NCI-H2227 treated with DMSO at 0.1 percent for 48 hours (cell line): ENCODE measurements at regions not wholly inside any gene's neighbourhood (a gene's known extent, or its start where the extent isn't known, plus 50 kb on each side); places are given as distances from the start of the nearest gene placed in this dataset.
"Not testable (repeated sequence)": the region's sequence is repeated elsewhere in the genome, so short reads cannot be mapped to it uniquely, and the experiment has no call there.

Experiments
- DNase-seq: peaks from one replicate; lab custom pipeline; 2025; lab: John Stamatoyannopoulos, UW

- no peak for DNase-seq
Observed at GRCh38 chr3:4149296-4149695, 153.9 kb upstream of the SETMAR start.

GRCh38 chr3:4150816-4151215, 152.4 kb upstream of the SETMAR start:
- DNase-seq: no peak

DNA sequence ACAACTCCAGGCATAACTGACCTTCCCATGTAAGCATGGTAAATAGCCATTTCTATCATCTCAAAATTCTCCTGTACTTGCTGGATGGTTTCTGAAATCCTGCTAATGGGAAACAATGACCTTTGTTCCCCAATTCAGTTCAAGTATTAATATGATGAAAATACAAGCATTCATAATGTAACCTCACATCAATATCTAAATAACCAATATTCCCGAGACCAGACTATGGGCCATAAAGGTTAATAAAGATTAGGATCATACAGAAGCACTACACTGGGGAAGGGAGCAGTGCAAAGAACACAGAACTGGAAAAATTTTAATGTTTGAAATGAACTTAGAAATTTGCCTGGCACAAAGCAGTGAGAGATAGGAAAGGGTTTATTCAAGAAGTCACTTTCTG, 151.3 kb upstream of the SETMAR start:
- no peak for DNase-seq

- DNase-seq: no peak
Observed at GRCh38 chr3:4153771-4154170, 149.4 kb upstream of the SETMAR start.

- no peak for DNase-seq
Observed at GRCh38 chr3:4158329-4158728, 144.8 kb upstream of the SETMAR start.

- DNase-seq: no peak
Observed at GRCh38 chr3:4162096-4162495, 141.1 kb upstream of the SETMAR start.

DNA sequence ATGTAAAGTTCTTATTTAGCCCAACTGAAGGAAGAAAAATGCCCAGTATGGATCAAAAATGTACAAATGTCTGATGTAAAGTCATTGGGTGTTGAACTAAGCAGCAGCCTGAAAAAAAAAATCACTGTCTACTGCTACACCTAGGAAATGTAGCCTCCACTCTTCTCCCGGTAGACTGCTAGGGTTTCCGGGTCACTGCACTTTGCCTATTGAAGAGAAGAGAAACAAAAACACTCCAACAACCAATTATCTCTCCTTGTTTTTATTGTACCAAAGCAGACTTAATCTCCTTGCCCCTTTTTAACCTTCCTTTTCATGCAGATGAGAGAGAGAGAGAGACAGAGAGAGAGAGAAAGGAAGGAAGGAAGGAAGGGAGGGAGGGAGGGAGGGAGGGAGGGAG, 140.2 kb upstream of the SETMAR start:
- no peak for DNase-seq

GRCh38 chr3:4166540-4166939, 136.6 kb upstream of the SETMAR start:
- no peak for DNase-seq

DNA sequence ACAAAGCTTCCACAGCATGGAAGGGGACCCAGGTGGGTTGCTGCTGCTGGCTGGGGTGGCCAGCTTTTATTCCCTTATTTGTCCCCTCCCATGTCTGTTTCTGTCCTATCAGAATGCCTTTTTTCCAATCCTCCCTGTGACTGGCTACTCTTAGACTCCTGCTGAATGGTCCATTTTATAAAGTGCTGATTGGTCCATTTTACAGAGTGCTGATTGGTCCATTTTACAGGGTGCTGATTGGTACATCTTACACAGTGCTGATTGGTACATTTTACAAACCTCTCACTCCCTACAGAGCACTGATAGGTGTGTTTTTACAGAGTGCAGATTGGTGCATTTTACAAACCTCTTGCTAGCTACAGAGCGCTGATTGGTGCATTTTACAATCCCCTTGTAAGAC, 135.9 kb upstream of the SETMAR start:
- DNase-seq: not testable (repeated sequence)

GRCh38 chr3:4174791-4175190, 128.4 kb upstream of the SETMAR start:
- no peak for DNase-seq

GRCh38 chr3:4191971-4192370, 111.2 kb upstream of the SETMAR start:
- DNase-seq: no peak

GRCh38 chr3:4195006-4195405, 108.2 kb upstream of the SETMAR start:
- no peak for DNase-seq

GRCh38 chr3:4196506-4197147, 106.5 kb upstream of the SETMAR start:
- no peak for DNase-seq

DNA sequence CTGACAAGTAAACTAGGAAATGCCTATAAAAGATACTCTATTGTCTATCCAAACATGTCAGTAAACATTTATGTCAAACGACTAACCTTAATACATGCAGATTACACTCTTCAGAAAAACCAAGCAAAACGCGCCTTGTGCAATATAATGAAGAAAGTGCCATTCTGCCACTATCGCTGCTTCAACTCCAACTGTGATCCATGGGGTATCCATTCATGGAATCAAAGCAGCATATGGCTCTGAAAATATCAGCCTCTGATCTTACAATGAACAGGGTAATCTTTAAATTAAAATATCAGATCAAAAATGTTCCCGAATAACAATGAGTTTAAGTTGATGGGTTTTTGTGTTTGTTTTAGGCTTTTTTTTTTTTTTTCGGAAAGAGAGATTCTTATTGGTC, 105.5 kb upstream of the SETMAR start:
- no peak for DNase-seq

DNA sequence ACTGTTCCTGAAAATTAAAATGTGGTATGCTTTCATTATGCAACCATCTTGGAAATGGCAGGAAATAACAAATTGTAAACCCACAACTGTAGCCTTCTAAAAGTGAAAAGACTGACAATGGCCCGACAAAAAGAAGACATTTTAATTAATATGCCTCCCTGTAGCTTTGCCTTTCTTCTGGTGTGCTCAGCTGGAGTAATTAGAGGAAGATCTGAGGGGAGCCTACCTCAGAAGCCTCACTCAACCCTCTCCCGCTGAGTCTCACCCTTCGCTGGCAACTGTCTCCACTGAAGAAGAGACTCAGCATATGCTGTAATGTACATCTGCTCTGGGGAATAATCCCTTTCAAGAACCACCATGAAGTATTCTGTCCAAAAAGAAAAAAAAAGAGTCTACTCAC, 104.7 kb upstream of the SETMAR start:
- no peak for DNase-seq

DNA sequence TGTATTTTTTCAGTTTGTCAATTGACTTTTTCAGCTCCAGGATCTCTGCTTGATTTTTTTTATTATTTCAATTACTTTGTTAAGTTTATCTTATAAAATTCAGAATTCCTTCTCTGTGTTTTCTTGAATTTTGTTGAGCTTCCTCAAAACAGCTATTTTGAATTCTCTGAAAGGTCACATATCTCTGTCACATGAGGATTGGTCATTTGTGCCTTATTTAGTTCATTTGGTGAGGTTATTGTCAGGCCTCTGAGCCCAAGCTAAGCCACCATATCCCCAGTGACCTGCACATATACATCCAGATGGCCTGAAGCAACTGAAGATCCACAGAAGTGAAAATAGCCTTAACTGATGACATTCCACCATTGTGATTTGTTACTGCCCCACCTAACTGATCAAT, 98.4 kb upstream of the SETMAR start:
- DNase-seq: not testable (repeated sequence)

DNA sequence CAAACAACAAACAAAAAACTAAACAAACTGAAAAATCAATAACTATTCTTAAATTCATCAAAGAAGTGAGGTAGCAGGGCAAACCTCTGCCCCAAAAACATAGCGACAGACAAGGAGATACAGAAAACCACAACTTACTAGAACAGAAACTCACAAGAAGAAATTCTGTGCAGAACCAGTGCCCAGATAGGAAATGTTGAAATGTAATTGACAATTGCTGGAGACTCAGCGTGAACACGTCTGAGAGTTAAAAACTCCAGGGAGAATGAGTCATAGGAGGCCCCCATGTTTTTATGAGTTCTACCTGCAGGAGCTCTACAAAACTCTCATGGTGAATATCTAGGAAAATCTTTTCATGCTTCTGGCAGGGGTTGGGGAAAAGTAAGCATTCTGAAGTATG, 95.5 kb upstream of the SETMAR start:
- no peak for DNase-seq

GRCh38 chr3:4208556-4208955, 94.6 kb upstream of the SETMAR start:
- no peak for DNase-seq

- DNase-seq: no peak
Observed at GRCh38 chr3:4211610-4212009, 91.6 kb upstream of the SETMAR start.

DNA sequence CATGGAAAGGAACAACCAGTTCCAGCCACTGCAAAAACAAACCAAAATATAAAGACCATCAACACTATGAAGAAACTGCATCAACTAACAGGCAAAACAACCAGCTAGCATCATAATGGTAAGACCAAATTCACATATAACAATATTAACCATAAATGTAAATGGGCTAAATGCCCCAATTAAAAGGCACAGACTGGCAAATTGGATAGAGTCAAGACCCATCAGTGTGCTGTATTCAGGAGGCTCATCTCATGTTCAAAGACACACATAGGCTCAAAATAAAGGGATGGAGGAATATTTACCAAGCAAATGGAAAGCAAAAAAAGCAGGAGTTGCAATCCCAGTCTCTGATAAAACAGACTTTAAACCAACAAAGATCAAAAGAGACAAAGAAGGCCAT, 89.7 kb upstream of the SETMAR start:
- DNase-seq: not testable (repeated sequence)

DNA sequence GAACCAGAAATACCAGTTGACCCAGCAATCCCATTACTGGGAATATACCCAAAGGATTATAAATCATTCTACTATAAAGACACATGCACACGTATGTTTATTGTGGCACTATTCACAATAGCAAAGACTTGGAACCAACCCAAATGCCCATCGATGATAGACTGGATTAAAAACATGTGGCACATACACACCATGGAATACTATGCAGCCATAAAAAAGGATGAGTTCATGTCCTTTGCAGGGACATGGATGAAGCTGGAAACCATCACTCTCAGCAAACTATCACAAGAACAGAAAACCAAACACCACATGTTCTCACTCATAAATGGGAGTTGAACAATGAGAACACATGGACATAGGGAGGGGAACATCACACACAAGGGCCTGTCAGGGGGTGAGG, 86.2 kb upstream of the SETMAR start:
- DNase-seq: not testable (repeated sequence)

DNA sequence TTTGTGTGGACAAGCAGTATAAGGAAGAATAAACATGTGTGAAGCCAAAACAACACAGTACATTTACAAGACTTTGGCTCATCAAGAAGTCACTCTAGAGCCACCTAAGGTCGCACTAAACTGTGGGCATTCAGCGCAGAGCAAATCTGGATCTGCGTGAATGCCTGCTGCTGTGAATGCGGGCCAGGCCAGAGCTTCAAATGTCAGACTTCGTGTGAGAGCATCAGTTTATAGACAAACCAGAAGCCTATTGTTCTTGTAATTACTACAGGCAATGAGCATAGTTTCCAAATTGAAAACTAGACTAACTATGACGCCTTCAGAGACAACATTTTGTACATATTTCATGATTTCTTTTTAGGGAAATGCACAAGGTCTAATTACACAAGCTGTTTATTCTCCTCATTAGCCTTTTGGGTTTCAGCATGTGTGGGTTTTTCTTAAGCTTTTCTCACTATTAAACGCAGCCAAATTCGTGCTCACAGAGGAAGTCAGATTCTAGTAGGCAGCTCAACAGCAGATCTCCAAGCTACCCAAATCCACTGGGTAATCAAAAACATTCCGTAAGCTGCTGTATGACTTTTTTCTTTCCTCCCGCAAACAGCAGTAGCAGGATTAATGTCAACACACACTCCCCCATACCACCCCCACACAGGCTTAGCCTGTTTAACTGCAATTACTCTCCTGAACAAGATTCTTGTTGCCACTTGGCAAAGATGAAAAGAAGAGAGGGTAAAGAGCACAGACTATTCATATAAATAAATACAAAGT, 84.5 kb upstream of the SETMAR start:
- DNase-seq: no peak

DNA sequence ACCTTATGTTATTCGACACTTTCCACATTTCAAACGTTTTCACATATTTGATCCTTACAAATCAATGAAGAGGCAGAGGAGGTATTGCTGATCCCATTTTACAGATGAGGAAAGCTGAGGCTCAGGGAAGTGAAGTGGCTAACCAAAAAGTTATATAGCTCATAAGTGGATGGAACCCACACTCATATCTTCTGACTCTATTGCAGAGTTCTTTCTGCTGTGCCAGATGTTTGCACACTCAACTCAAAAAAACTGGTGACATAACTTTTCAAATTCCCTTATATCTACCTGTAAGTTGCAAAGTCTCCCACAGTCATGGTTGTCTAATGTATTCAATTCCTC, 84.0 kb upstream of the SETMAR start:
- DNase-seq: no peak

- DNase-seq: no peak
Observed at GRCh38 chr3:4220065-4220464, 83.1 kb upstream of the SETMAR start.
